OCI-LY1 (cell line): ENCODE measurements at regions not wholly inside any gene's neighbourhood (a gene's known extent, or its start where the extent isn't known, plus 50 kb on each side); places are given as distances from the start of the nearest gene placed in this dataset.

Source experiments
- H2AFZ ChIP-seq: fragments of 200-600 bp; sonication (generic), shearing (Covaris generic); 2 replicates; pipeline ENCODE4 v1.6.0; 2014; ENCODE audit warnings: antibody characterized with exemption, mild to moderate bottlenecking, low read length
- H3F3A ChIP-seq: fragments of 200-600 bp; sonication (generic), shearing (Covaris generic); 2 replicates; pipeline ENCODE4 v1.6.0; 2014; ENCODE audit warnings: mild to moderate bottlenecking, antibody characterized with exemption, low read length, moderate library complexity; ENCODE audit not compliant: insufficient read depth
- H3K27ac ChIP-seq: fragments of 200-600 bp; sonication (generic); 2 replicates; pipeline ENCODE4 v1.5.1; 2014; ENCODE audit warnings: low read length, mixed run types, mild to moderate bottlenecking, low read depth; ENCODE audit not compliant: poor library complexity, severe bottlenecking
- H3K27me3 ChIP-seq: fragments of 200-600 bp; sonication (generic); 2 replicates; pipeline ENCODE4 v1.6.0; 2014; ENCODE audit warnings: antibody characterized with exemption, mild to moderate bottlenecking, low read length, moderate library complexity; ENCODE audit not compliant: insufficient read depth
- H3K36me3 ChIP-seq: fragments of 200-600 bp; sonication (generic); 2 replicates; pipeline ENCODE4 v1.6.1; 2014; ENCODE audit warnings: mild to moderate bottlenecking, antibody characterized with exemption, low read length, moderate library complexity, mixed read lengths; ENCODE audit not compliant: insufficient read depth
- H3K4me1 ChIP-seq: fragments of 200-600 bp; sonication (generic); 2 replicates; pipeline ENCODE4 v1.5.1; 2014; ENCODE audit warnings: mild to moderate bottlenecking, low read length, moderate library complexity; ENCODE audit not compliant: insufficient read depth, severe bottlenecking
- H3K4me2 ChIP-seq: fragments of 200-600 bp; sonication (generic), shearing (Covaris generic); 2 replicates; pipeline ENCODE4 v1.6.1; 2014; ENCODE audit warnings: low read length
- H3K4me3 ChIP-seq: fragments of 200-600 bp; sonication (generic); 2 replicates; pipeline ENCODE4 v1.5.1; 2014; ENCODE audit warnings: low read length, low read depth, mild to moderate bottlenecking, mixed read lengths; ENCODE audit not compliant: poor library complexity, severe bottlenecking
- H3K79me2 ChIP-seq: fragments of 200-600 bp; shearing (Covaris generic); 2 replicates; pipeline ENCODE4 v1.6.1; 2016; ENCODE audit warnings: mixed run types, low read length, mixed read lengths; ENCODE audit not compliant: insufficient read depth
- H3K9ac ChIP-seq: fragments of 200-600 bp; sonication (generic), shearing (Covaris generic); 2 replicates; pipeline ENCODE4 v1.6.1; 2014; ENCODE audit warnings: mild to moderate bottlenecking, low read length, mixed read lengths
- H3K9me2 ChIP-seq: fragments of 200-600 bp; sonication (generic), shearing (Covaris generic); 2 replicates; pipeline ENCODE4 v1.6.1; 2014; ENCODE audit warnings: low read depth, mild to moderate bottlenecking, low read length, mixed read lengths
- H3K9me3 ChIP-seq: fragments of 200-600 bp; shearing (Covaris generic); 2 replicates; pipeline ENCODE4 v1.6.1; 2014; ENCODE audit warnings: low read length, mixed read lengths
- H4K20me1 ChIP-seq: fragments of 200-600 bp; sonication (generic), shearing (Covaris generic); 2 replicates; pipeline ENCODE4 v1.6.0; 2016; ENCODE audit warnings: mild to moderate bottlenecking, low read length; ENCODE audit not compliant: insufficient read depth
- CTCF ChIP-seq: fragments of 200-600 bp; sonication (generic), shearing (Covaris generic); IDR thresholded peaks from 2 replicates; pipeline ENCODE4 v1.5.1; 2017; ENCODE audit warnings: mild to moderate bottlenecking, antibody characterized with exemption, low read length, moderate library complexity, mixed read lengths
- EZH2 ChIP-seq: fragments of 200-600 bp; sonication (generic), shearing (Covaris generic); IDR thresholded peaks from 2 replicates; pipeline ENCODE4 v1.8.0; 2017; ENCODE audit warnings: borderline replicate concordance, mixed run types, mild to moderate bottlenecking, antibody characterized with exemption, low read length, moderate library complexity, mixed read lengths

- Histone ChIP-seq H3K4me2 (no peak overlapping the region), H3F3A (no peaks in the 10 kb centered on the region), H3K9me3 (peaks cover 2% of the 10 kb centered on the region; the same call in 1 of the 2 replicates), H3K36me3 (no peaks in the 10 kb centered on the region; the same call in 1 of the 2 replicates), H4K20me1 (no peaks in the 10 kb centered on the region), H3K4me3 (no peak overlapping the region), H3K27ac (no peak overlapping the region), H2AFZ (no peak overlapping the region), H3K79me2 (no peaks in the 10 kb centered on the region), H3K9me2 (no peaks in the 10 kb centered on the region), H3K4me1 (no peaks in the 10 kb centered on the region), H3K9ac (no peak overlapping the region), H3K27me3 (peaks cover 8% of the 10 kb centered on the region)
- TF ChIP-seq CTCF (no peak), EZH2 (no peak)
Observed at GRCh38 chr5:149438711-149439132, 59.6 kb upstream of the IL17B start.

GRCh38 chr5:149438281-149438680, 59.2 kb upstream of the IL17B start:
- peaks cover 3% of the 10 kb centered on the region; the same call in 1 of the 2 replicates for H3K9me3 ChIP-seq
- peaks cover 8% of the 10 kb centered on the region for H3K27me3 ChIP-seq
- H4K20me1 ChIP-seq: no peaks in the 10 kb centered on the region
- no peaks in the 10 kb centered on the region for H3K9me2 ChIP-seq
- H2AFZ ChIP-seq: no peak overlapping the region
- H3F3A ChIP-seq: no peaks in the 10 kb centered on the region
- no peaks in the 10 kb centered on the region for H3K4me1 ChIP-seq
- no peak overlapping the region for H3K4me3 ChIP-seq
- no peak overlapping the region for H3K9ac ChIP-seq
- TF ChIP-seq CTCF (no peak), EZH2 (no peak)
- no peaks in the 10 kb centered on the region for H3K79me2 ChIP-seq
- no peak overlapping the region for H3K4me2 ChIP-seq
- H3K27ac ChIP-seq: no peak overlapping the region
- H3K36me3 ChIP-seq: no peaks in the 10 kb centered on the region; the same call in 1 of the 2 replicates

GRCh38 chr5:149437391-149438040, 58.4 kb upstream of the IL17B start:
- no peak overlapping the region for H2AFZ ChIP-seq
- H3K36me3 ChIP-seq: no peaks in the 10 kb centered on the region; the same call in 1 of the 2 replicates
- H3K27me3 ChIP-seq: peaks cover 8% of the 10 kb centered on the region
- no peaks in the 10 kb centered on the region for H3K4me1 ChIP-seq
- H3K4me2 ChIP-seq: no peak overlapping the region
- no peak overlapping the region for H3K27ac ChIP-seq
- no peaks in the 10 kb centered on the region for H3K9me2 ChIP-seq
- no peaks in the 10 kb centered on the region for H3F3A ChIP-seq
- TF ChIP-seq CTCF: no peak
- no peak for TF ChIP-seq EZH2
- H4K20me1 ChIP-seq: no peaks in the 10 kb centered on the region
- H3K9ac ChIP-seq: no peak overlapping the region
- H3K79me2 ChIP-seq: no peaks in the 10 kb centered on the region
- H3K4me3 ChIP-seq: no peak overlapping the region
- peaks cover 3% of the 10 kb centered on the region; the same call in 1 of the 2 replicates for H3K9me3 ChIP-seq
